Peyer's patch (tissue), 4 donors: ENCODE measurements at regions not wholly inside any gene's neighbourhood (a gene's known extent, or its start where the extent isn't known, plus 50 kb on each side); places are given as distances from the start of the nearest gene placed in this dataset.

Experiments used
- DNase-seq, 3 donors: peaks; one replicate each; pipeline ENCODE4 v3.0.0-alpha.2; 2017 to 2019
- H3K27ac ChIP-seq, 4 donors: fragments of 200-600 bp; sonication (generic); one replicate each; pipeline ENCODE4 v1.5.1; 2016 to 2019
- H3K27me3 ChIP-seq, 2 donors: fragments of 200-600 bp; sonication (generic); one replicate each; pipeline ENCODE4 v1.5.1; 2019
- H3K36me3 ChIP-seq, 3 donors: fragments of 200-600 bp; sonication (generic); one replicate each; pipeline ENCODE4 v1.5.1; 2016 to 2019
- H3K4me1 ChIP-seq, 4 donors: fragments of 200-600 bp; sonication (generic); one replicate each; pipeline ENCODE4 v1.5.1; 2016 to 2019
- H3K4me3 ChIP-seq, 4 donors: fragments of 200-600 bp; sonication (generic); 1 replicate in 3 of 4; 2 replicates in 1 of 4; pipeline ENCODE4 v1.5.1; 2016 to 2019; ENCODE audit warnings: mild to moderate bottlenecking in 1 of 4
- H3K9me3 ChIP-seq, 4 donors: fragments of 200-600 bp; sonication (generic); one replicate each; pipeline ENCODE4 v1.5.1; 2016 to 2019; ENCODE audit warnings: mild to moderate bottlenecking in 1 of 4
- POLR2A ChIP-seq, 2 donors: fragments of 450-650 bp; IDR thresholded peaks; one replicate each; pipeline ENCODE4 v1.5.1; 2017; ENCODE audit warnings: antibody characterized with exemption in 2 of 2, mild to moderate bottlenecking in 2 of 2, moderate library complexity in 2 of 2
- TF ChIP-seq, protein P1 (sequence below), 6 experiments: fragments of 450-650 bp in 4 of 6; fragments of 200-600 bp in 2 of 6; sonication (generic) in 1 of 6; IDR thresholded peaks; one replicate each; pipeline ENCODE4 v1.5.1; 2017 to 2019; ENCODE audit warnings: antibody characterized with exemption in 6 of 6, mild to moderate bottlenecking in 3 of 6, moderate library complexity in 1 of 6

DNA sequence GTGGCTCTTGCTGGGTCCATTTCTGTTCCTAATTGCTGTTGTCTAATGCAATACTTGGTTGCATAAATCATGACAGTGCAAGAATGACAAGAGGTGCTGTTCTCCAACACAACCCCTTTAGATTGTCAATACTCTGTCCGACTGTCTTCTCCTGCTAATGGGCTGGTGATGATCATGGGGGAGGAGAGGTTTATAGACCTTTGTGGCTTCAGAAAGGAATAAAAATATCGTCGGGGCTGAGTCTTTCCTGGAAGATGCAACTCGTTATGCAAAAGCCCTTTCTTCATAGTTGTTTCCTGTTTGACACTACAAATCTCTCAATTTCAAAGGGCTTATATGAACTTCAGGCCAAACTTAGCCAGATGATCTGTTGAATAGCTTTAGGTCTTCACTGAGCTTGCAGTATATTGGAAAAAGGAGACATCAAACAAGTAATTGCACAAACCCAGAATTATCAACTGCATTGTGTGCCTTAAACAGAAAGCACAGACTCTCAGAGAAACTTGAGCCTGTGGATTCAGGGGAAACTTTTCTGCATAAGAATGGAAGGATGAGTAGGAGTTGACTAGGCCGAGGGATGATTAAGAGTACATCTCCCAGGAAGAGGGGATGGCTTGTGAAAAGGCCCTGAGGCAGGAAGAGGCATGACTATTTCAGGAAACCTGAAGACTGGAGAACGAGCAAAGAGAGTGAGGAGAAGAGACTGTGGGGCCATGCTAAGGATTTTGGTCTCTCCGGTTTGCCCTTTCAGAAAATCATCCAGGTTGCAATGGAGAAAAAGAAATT lies 107.6 kb downstream of the TSEN15 start:
- H3K36me3 ChIP-seq, result no peaks in the 10 kb centered on the region
- no peak overlapping the region for H3K4me3 ChIP-seq
- TF ChIP-seq, protein P1, sequence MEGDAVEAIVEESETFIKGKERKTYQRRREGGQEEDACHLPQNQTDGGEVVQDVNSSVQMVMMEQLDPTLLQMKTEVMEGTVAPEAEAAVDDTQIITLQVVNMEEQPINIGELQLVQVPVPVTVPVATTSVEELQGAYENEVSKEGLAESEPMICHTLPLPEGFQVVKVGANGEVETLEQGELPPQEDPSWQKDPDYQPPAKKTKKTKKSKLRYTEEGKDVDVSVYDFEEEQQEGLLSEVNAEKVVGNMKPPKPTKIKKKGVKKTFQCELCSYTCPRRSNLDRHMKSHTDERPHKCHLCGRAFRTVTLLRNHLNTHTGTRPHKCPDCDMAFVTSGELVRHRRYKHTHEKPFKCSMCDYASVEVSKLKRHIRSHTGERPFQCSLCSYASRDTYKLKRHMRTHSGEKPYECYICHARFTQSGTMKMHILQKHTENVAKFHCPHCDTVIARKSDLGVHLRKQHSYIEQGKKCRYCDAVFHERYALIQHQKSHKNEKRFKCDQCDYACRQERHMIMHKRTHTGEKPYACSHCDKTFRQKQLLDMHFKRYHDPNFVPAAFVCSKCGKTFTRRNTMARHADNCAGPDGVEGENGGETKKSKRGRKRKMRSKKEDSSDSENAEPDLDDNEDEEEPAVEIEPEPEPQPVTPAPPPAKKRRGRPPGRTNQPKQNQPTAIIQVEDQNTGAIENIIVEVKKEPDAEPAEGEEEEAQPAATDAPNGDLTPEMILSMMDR (IDR thresholded peaks at IDR 0.05), result no peak
- no peak for TF ChIP-seq POLR2A (IDR thresholded peaks at IDR 0.05)
- H3K27ac ChIP-seq, result no peak overlapping the region
- no peaks in the 10 kb centered on the region for H3K9me3 ChIP-seq
- H3K27me3 ChIP-seq, result no peaks in the 10 kb centered on the region
- H3K4me1 ChIP-seq, result no peaks in the 10 kb centered on the region
- DNase-seq, result no peak

GRCh38 chr1:184160236-184160635 lies 108.7 kb downstream of the TSEN15 start:
- TF ChIP-seq, protein P1 (IDR thresholded peaks at IDR 0.05), result no peak
- no peak for TF ChIP-seq POLR2A (IDR thresholded peaks at IDR 0.05)
- H3K9me3 ChIP-seq, result no peaks in the 10 kb centered on the region
- no peaks in the 10 kb centered on the region for H3K27me3 ChIP-seq
- H3K4me1 ChIP-seq, result no peaks in the 10 kb centered on the region
- peak overlapping the region in 1 of 4 donors; percentile 12 for H3K27ac ChIP-seq
- DNase-seq, result no peak
- H3K4me3 ChIP-seq, result no peak overlapping the region
- no peaks in the 10 kb centered on the region for H3K36me3 ChIP-seq

- DNase-seq, result no peak
- H3K4me3 ChIP-seq, result no peak overlapping the region
- no peaks in the 10 kb centered on the region for H3K36me3 ChIP-seq
- no peaks in the 10 kb centered on the region for H3K9me3 ChIP-seq
- peak overlapping the region in 1 of 4 donors; percentile 20 for H3K27ac ChIP-seq
- H3K27me3 ChIP-seq, result no peaks in the 10 kb centered on the region
- H3K4me1 ChIP-seq, result no peaks in the 10 kb centered on the region
- TF ChIP-seq, protein P1 (IDR thresholded peaks at IDR 0.05), result no peak
- TF ChIP-seq POLR2A (IDR thresholded peaks at IDR 0.05), result no peak
Observed at GRCh38 chr1:184161071-184161698, 109.7 kb downstream of the TSEN15 start.

GRCh38 chr1:184162281-184162680 lies 110.8 kb downstream of the TSEN15 start:
- Histone ChIP-seq H3K27ac (no peak overlapping the region), H3K9me3 (no peaks in the 10 kb centered on the region), H3K36me3 (no peaks in the 10 kb centered on the region), H3K4me1 (no peaks in the 10 kb centered on the region), H3K27me3 (no peaks in the 10 kb centered on the region), H3K4me3 (no peak overlapping the region)
- TF ChIP-seq, protein P1 (IDR thresholded peaks at IDR 0.05), result no peak
- TF ChIP-seq POLR2A (IDR thresholded peaks at IDR 0.05), result no peak
- no peak for DNase-seq

DNA sequence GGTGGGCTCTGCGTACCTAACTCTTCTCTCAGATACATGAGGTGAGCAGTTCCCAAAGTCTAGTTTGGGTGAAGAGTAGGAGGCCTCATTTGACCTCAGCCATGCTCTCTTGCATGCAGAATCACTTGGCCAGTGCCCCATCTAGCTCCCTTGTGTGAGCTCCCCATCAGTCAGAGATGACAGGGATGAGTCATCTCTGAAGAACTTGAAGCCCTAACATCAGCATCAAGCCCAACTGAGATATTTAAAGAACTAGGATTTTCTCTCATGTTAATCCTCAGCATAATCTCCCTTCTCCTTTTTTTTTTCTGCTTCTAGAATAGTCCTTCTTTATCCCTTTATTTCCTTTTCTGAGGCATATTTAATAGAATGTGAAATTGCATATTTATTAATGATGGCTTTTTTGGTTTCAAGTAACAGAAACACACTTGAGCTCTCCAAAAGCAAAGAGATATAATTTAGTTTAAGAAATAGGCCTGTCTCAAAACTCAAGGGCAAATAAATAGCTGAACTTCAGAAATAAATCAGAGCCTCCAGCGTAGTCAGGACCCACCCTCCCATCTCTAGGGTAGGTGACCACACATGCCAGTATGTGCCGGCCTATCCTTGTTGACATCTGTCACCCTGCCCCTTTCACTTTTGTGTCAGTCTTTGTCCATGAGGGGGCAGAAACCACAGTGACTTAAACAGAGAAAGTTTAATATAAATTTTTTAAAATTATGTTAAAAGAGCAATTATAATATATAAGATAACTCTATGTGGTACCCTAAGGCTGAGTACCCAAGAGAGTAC lies 112.3 kb downstream of the TSEN15 start:
- no peaks in the 10 kb centered on the region for H3K27me3 ChIP-seq
- TF ChIP-seq POLR2A (IDR thresholded peaks at IDR 0.05), result no peak
- TF ChIP-seq, protein P1 (IDR thresholded peaks at IDR 0.05), result no peak
- H3K4me3 ChIP-seq, result no peak overlapping the region
- no peaks in the 10 kb centered on the region for H3K4me1 ChIP-seq
- no peaks in the 10 kb centered on the region for H3K36me3 ChIP-seq
- H3K9me3 ChIP-seq, result no peaks in the 10 kb centered on the region
- H3K27ac ChIP-seq, result no peak overlapping the region
- no peak for DNase-seq
